Fibroblast of mammary gland (primary cell): ENCODE measurements at regions not wholly inside any gene's neighbourhood (a gene's known extent, or its start where the extent isn't known, plus 50 kb on each side); places are given as distances from the start of the nearest gene placed in this dataset.

Experiments used
- DNase-seq: peaks from one replicate; pipeline ENCODE4 v3.0.0-alpha.2; 2010; ENCODE audit warnings: low read depth
- H3K4me3 ChIP-seq: 2 replicates; pipeline ENCODE4 v1.5.1; 2011; ENCODE audit warnings: low read depth, mild to moderate bottlenecking, low read length, moderate library complexity; ENCODE audit not compliant: control insufficient read depth
- CTCF ChIP-seq: conservative IDR thresholded peaks from 2 replicates; pipeline ENCODE4 v1.5.1; 2011; ENCODE audit warnings: low read depth, low read length, inconsistent platforms; ENCODE audit not compliant: control insufficient read depth, insufficient read depth

DNA sequence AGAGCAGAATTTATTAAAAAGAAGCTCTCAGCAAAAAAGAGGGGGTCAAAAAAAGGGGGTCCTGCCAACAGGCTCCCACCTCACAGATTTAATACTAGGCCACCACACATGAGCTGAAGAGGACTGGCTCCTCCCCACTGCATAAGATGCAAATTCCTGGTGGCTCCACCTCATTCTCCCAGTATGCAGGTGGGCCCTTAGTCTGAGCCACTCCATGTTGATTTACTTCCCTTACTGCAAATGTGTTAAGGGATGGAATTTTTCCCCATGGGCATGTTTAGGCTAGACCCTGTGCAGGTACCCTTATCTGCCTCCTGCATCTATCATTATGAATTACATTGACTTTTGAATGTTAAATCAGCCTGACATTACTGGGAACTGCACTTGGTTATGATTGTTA, 82.9 kb downstream of the ISOC1 start:
- no peak for TF ChIP-seq CTCF
- no peak overlapping the region for H3K4me3 ChIP-seq
- no peak for DNase-seq

- no peak for DNase-seq
- no peak for TF ChIP-seq CTCF
- no peak overlapping the region for H3K4me3 ChIP-seq
These were observed 104.8 kb downstream of the ISOC1 start for GRCh38 chr5:129199308-129199707.

DNA sequence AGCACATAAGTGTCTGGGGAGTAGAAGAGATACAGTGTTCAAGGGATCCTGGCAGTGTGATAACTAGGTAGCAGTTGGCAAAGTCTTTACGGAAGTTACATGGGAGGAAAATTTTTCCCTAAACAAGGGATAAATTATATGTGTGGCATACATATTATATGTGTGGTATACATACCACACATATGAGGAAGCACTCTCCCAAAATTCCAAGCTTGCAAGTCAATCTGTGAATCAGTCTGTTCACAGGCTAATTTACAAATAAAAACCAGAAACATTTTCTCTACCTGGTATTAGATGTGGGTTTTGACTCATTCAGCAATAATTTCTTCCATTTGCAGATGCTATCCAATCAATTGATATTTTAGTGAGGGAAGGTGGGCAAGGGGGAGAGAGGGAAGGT, 110.0 kb downstream of the ISOC1 start:
- DNase-seq = no peak
- TF ChIP-seq CTCF = no peak
- no peak overlapping the region for H3K4me3 ChIP-seq

DNA sequence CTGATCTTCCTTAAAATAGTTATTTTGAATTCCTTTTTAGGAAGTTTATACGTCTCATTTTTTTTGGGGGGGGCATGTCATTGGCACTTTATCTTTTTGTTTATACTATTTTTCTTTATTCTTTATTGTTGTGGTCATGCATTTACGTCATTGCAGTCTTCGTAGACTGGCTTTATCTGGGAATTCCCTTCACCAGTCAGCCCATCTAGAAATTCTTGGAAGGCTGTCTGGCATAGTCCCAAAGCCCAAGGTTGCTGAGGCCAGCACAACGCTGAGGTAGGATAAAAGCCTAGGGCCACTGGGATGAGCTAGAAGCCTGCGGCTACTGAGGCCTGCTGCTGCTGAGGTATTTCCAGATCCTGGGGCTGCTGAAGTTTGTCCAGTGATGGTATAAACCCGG, 121.5 kb downstream of the ISOC1 start:
- no peak for DNase-seq
- no peak for TF ChIP-seq CTCF
- no peak overlapping the region for H3K4me3 ChIP-seq

DNA sequence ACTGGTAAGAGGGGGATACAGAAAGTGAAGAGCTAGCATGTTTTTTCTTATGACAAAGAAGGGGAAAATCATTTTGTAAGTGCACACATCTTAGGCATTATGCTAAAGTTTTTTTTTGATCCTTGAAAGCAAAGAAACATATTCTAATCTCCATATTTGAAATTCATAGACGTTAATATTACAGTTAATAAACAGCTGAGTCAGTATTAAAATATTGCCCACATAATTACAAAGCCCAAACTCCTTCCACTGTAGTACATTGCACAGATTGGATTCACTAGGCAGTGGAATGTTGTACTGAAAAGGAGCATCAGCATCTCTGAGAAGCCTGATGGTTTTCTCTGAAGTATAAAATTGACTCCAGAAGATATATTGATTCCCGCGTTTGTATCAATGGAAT, 122.6 kb downstream of the ISOC1 start:
- no peak for DNase-seq
- H3K4me3 ChIP-seq = no peak overlapping the region
- TF ChIP-seq CTCF = no peak

DNA sequence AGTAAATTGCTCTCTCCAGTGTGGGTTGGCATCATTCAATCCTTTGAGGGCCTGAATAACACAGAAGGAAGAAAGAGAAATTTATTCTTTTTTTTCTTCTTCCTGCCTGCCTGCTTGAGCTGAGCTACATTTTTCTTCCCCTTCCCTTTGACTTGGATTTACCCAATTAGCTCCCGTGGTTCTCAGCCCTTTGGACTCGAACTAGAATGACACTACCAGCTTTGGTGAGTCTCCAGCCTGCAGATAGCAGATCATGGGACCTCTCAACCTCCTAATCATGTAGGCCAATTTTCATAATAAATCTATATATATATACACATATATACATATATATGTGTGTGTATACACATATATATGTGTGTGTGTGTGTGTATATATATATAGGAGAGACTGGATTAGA, 128.6 kb downstream of the ISOC1 start:
- H3K4me3 ChIP-seq = no peak overlapping the region
- no peak for TF ChIP-seq CTCF
- no peak for DNase-seq

DNA sequence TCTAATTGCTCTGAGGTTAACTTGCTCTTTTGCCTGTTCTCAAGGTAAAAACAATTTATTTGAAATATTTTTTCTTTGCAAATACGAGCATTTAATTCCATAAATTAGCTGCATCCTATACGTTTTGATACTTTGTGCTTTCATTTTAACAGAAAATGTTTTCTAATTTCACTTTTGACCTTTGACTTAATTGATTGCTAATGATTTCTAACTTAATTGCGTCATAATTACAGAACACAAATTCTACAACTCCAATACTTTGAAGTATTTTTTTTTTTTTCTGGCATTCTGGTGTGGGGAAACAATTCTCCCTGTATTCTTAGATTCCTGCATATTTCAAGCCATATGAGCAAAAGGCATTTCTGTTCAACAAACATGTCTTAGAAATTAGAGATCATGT, 134.0 kb downstream of the ISOC1 start:
- H3K4me3 ChIP-seq = no peak overlapping the region
- no peak for TF ChIP-seq CTCF
- no peak for DNase-seq
